ENCODE measurements at regions not wholly inside any gene's neighbourhood (a gene's known extent, or its start where the extent isn't known, plus 50 kb on each side); places are given as distances from the start of the nearest gene placed in this dataset.

GRCh38 chr5:178808886-178809285 lies 50.9 kb upstream of the ZNF354B start:
- DNase-seq (ENCODE audit: low read depth) = no peak
- no peak for TF ChIP-seq CTCF (conservative IDR thresholded peaks at IDR 0.05; ENCODE audit: control insufficient read depth, insufficient read depth, low read depth, low read length)
- H3K4me3 ChIP-seq (ENCODE audit: control insufficient read depth, low read depth, low read length) = no peak overlapping the region

GRCh38 chr5:178801021-178801420 lies 58.7 kb upstream of the ZNF354B start:
- H3K4me3 ChIP-seq (ENCODE audit: control insufficient read depth, low read depth, low read length) = no peak overlapping the region
- DNase-seq (ENCODE audit: low read depth) = no peak
- TF ChIP-seq CTCF (conservative IDR thresholded peaks at IDR 0.05; ENCODE audit: control insufficient read depth, insufficient read depth, low read depth, low read length) = no peak

DNA sequence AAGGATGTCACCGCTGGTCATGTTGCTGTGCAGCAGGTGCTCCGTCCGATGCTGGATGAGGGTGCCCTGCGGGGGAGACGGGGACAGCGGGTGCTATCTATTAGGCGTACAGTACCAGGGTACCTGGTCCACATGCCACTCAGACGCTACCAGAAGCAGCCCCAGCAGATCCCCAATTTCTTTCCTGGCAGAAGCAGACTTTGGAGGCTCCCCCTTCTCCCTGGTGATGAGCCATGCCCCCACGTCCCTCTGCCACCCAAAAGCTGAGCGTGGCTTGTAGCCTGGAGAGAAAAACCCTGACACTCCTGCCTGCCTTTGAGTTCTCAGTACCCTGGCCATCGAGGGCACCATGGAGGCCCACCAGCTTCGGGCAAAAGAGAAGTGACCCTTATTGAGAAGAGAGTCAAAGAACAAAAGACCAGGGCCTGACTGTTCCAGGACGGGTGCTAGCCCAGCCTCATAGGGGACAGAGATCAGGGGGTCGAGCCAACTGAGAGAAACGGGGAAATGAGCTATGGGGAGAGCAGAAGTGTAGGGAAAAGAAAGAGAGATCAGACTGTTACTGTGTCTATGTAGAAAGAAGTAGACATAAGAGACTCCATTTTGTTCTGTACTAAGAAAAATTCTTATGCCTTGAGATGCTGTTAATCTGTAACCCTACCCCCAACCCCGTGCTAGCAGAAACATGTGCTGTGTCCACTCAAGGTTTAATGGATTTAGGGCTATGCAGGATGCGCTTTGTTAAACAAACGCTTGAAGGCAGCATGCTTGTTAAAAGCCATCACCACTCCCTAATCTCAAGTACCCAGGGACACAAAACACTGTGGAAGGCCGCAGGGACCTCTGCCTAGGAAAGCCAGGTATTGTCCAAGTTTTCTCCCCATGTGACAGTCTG lies 62.0 kb upstream of the ZNF354B start:
- no peak overlapping the region for H3K4me3 ChIP-seq (ENCODE audit: control insufficient read depth, low read depth, low read length)
- DNase-seq (ENCODE audit: low read depth) = no peak
- no peak for TF ChIP-seq CTCF (conservative IDR thresholded peaks at IDR 0.05; ENCODE audit: control insufficient read depth, insufficient read depth, low read depth, low read length)

GRCh38 chr5:178797101-178797521 lies 62.6 kb upstream of the ZNF354B start:
- DNase-seq (ENCODE audit: low read depth) = no peak
- H3K4me3 ChIP-seq (ENCODE audit: control insufficient read depth, low read depth, low read length) = no peak overlapping the region
- no peak for TF ChIP-seq CTCF (conservative IDR thresholded peaks at IDR 0.05; ENCODE audit: control insufficient read depth, insufficient read depth, low read depth, low read length)

DNA sequence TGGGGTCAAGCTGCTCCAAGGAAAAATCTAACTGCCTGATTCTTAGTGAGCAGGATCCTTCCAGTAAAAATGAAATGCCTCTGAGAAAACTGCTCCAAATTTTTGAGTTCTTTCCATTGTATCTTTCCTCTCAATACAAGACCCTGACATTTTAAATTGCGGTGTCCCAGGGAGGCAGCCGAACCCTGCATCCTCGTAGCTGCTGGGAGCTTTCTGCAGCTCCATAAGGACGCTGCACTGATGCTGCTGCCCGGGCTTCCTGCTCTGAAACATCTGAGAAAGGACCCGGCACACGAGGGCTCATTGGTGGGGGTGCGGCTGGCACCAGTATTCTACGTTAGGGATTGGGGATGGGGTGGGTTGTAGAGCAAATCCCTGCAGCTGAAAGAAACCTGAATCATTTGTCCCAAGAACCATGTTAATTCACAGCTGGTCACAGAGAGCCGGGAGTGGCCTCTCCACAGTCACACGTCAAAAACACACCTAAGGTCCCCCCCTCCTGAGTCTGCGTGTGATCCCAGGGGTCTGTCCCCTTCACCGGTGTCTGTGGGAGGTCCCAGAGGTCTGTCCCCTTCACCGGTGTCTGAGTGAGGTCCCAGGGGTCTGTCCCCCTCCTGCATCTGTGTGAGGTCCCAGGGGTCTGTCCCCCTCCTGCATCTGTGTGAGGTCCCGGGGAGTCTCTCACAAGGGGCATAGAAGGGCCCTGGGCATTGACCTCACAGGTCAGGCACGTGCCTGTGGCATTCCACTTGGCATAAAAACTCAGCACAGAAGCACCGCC lies 63.4 kb upstream of the ZNF354B start:
- no peak overlapping the region for H3K4me3 ChIP-seq (ENCODE audit: control insufficient read depth, low read depth, low read length)
- DNase-seq (ENCODE audit: low read depth) = no peak
- no peak for TF ChIP-seq CTCF (conservative IDR thresholded peaks at IDR 0.05; ENCODE audit: control insufficient read depth, insufficient read depth, low read depth, low read length)

DNA sequence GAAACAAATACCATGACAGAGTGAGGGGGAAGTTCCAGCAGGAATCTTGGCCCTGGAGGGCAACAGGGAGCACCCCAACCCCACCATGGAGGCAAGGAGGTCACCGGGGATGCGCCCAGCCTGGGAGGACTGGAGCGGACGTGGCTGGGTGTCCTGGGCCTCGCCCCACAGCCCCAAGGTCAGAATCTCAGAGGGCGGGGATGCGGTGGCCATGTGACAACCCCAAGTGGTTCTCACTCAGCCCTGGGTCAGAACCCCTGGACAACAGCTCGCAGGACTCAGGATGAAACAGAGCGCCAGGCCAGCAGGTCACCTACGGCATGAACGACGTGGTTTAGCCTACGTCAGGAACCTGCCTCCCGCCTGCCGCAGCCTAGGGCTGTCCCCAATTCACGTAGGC lies 64.0 kb upstream of the ZNF354A start:
- DNase-seq (ENCODE audit: low read depth) = no peak
- no peak overlapping the region for H3K4me3 ChIP-seq (ENCODE audit: control insufficient read depth, low read depth, low read length)
- no peak for TF ChIP-seq CTCF (conservative IDR thresholded peaks at IDR 0.05; ENCODE audit: control insufficient read depth, insufficient read depth, low read depth, low read length)
